ENCODE measurements at regions not wholly inside any gene's neighbourhood (a gene's known extent, or its start where the extent isn't known, plus 50 kb on each side); places are given as distances from the start of the nearest gene placed in this dataset.

DNA sequence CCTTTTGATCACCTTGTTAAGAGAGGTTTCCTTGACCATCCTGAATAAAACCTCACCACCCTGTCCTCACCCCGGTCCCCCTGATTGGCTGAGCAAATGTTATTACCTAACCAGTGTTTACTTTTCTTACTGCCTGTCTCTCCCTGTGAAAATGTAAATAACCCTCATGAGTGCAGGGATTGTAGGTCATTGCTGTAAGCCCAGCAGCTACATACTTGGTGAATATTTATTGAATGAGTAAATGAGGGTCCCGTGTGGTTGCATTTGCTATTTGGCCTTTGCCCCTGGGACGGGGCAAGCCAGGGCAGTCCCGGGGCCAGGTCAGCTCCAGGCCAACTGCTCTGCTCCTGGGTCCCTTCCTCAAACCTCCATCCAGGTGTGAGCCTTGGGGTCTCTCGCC, 55.5 kb upstream of the CLCN4 start:
- intact Hi-C loops (cut with micrococcal nuclease), result no loop called here
- BruUV-seq (replicated peaks), result no TSS peak
- H3K27me3 Mint-ChIP-seq (ENCODE audit: insufficient read depth, unreplicated experiment), result no peaks in the 10 kb centered on the region
- H3K4me3 Mint-ChIP-seq (ENCODE audit: unreplicated experiment), result no peak overlapping the region
- H3K27ac Mint-ChIP-seq (ENCODE audit: low read depth, unreplicated experiment), result no peak overlapping the region
- peaks cover 14% of the 10 kb centered on the region for H3K36me3 Mint-ChIP-seq (ENCODE audit: insufficient read depth, unreplicated experiment)
- TF ChIP-seq, protein P1, sequence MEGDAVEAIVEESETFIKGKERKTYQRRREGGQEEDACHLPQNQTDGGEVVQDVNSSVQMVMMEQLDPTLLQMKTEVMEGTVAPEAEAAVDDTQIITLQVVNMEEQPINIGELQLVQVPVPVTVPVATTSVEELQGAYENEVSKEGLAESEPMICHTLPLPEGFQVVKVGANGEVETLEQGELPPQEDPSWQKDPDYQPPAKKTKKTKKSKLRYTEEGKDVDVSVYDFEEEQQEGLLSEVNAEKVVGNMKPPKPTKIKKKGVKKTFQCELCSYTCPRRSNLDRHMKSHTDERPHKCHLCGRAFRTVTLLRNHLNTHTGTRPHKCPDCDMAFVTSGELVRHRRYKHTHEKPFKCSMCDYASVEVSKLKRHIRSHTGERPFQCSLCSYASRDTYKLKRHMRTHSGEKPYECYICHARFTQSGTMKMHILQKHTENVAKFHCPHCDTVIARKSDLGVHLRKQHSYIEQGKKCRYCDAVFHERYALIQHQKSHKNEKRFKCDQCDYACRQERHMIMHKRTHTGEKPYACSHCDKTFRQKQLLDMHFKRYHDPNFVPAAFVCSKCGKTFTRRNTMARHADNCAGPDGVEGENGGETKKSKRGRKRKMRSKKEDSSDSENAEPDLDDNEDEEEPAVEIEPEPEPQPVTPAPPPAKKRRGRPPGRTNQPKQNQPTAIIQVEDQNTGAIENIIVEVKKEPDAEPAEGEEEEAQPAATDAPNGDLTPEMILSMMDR (IDR thresholded peaks at IDR 0.05; ENCODE audit: unreplicated experiment), result no peak
- DNase-seq (ENCODE audit: unreplicated experiment), result no peak
- CTCF ChIA-PET, result interaction anchor here (0.6 to 0.7 kb wide), 3 partner anchors 19 to 618 kb away, joined by 3 to 4 read pairs (median 4); no protein-coding TSS in a partner anchor
- POLR2A ChIA-PET, result no interaction called here
- H3K9me3 Mint-ChIP-seq (ENCODE audit: unreplicated experiment), result no peaks in the 10 kb centered on the region
- no peaks in the 10 kb centered on the region for H3K4me1 Mint-ChIP-seq (ENCODE audit: insufficient read depth, unreplicated experiment)

DNA sequence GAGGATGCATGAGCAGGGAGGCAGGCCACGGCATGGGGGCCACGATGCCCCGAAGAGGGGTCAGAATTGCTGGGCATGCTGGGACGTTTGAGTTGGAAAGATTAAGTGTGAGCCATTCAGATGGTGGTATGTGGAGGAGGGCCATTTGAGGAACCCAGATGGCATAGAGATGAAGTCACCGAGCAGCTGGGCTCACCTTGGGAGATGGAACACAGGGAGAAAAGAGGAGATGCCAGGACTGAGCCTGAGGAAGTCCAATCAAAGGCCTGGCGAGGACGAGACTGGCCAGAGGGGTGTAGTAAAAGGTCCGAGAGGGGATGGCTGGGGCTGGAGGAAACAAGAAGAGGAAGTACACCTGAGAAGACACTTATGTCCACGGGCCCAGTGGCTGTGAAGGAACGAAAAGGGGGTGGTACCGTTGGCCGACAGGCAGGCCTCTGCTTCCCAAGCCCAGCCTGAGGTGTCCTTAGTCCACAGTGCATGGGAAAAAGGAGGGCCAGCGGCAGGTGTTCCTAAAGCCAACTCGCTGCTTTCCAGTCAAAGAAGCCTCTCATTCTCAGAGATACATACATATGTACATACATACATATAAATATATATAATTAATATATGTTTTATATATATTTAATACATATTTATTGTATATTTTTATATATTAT, 54.6 kb upstream of the CLCN4 start:
- no peak overlapping the region for H3K4me3 Mint-ChIP-seq (ENCODE audit: unreplicated experiment)

DNA sequence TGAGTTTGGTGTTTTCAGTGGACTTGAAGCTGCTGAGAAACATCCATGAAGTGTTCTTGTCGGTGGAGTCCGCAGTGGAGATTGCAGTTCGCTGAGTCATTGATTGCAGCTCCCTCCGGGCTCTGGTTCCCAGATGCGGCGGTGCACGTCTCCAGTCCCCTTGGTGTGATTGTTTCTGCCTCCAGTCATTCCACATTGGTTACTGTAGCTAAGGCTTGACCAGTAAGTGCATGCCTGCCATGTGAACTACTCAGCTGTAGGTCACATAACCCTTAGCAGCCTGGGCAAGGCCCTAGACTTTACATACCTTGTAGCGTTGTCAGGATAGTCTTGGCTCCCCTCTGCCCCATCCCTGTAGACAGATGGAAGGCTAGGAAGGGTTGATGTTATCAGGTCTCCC, 53.8 kb upstream of the CLCN4 start:
- no peak overlapping the region for H3K4me3 Mint-ChIP-seq (ENCODE audit: unreplicated experiment)
- no peaks in the 10 kb centered on the region for H3K27me3 Mint-ChIP-seq (ENCODE audit: insufficient read depth, unreplicated experiment)
- H3K4me1 Mint-ChIP-seq (ENCODE audit: insufficient read depth, unreplicated experiment), result peaks cover 2% of the 10 kb centered on the region
- BruUV-seq (replicated peaks), result no TSS peak
- CTCF ChIA-PET, result interaction anchor here (1.9 to 3.6 kb wide), 2 partner anchors 15 to 17 kb away, joined by 6 to 9 read pairs; no protein-coding TSS in a partner anchor
- H3K9me3 Mint-ChIP-seq (ENCODE audit: unreplicated experiment), result no peaks in the 10 kb centered on the region
- intact Hi-C loops (cut with micrococcal nuclease), result no loop called here
- H3K36me3 Mint-ChIP-seq (ENCODE audit: insufficient read depth, unreplicated experiment), result peaks cover 12% of the 10 kb centered on the region
- no peak overlapping the region for H3K27ac Mint-ChIP-seq (ENCODE audit: low read depth, unreplicated experiment)
- POLR2A ChIA-PET, result interaction anchor here (0.8 kb wide), 1 partner anchor 20 kb away, joined by 3 read pairs; no protein-coding TSS in a partner anchor
- TF ChIP-seq, protein P1 (IDR thresholded peaks at IDR 0.05; ENCODE audit: unreplicated experiment), result no peak
- peak; percentile 53 for DNase-seq (ENCODE audit: unreplicated experiment)

More for the DNA sequence above, 54.6 kb upstream of the CLCN4 start:
- TF ChIP-seq, protein P1 (IDR thresholded peaks at IDR 0.05; ENCODE audit: unreplicated experiment), result no peak
- BruUV-seq (replicated peaks), result no TSS peak
- Mint-ChIP-seq H3K4me1 (ENCODE audit: insufficient read depth, unreplicated experiment) (no peaks in the 10 kb centered on the region), H3K27me3 (ENCODE audit: insufficient read depth, unreplicated experiment) (no peaks in the 10 kb centered on the region), H3K27ac (ENCODE audit: low read depth, unreplicated experiment) (no peak overlapping the region), H3K9me3 (ENCODE audit: unreplicated experiment) (no peaks in the 10 kb centered on the region), H3K36me3 (ENCODE audit: insufficient read depth, unreplicated experiment) (peaks cover 14% of the 10 kb centered on the region)
- no peak for DNase-seq (ENCODE audit: unreplicated experiment)
- ChIA-PET CTCF (interaction anchor here (1.9 kb wide), 1 partner anchor 18 kb away, joined by 6 read pairs; no protein-coding TSS in a partner anchor), POLR2A (interaction anchor here (0.6 kb wide), 1 partner anchor 477 kb away, joined by 3 read pairs; no protein-coding TSS in a partner anchor)
- intact Hi-C loops (cut with micrococcal nuclease), result no loop called here

DNA sequence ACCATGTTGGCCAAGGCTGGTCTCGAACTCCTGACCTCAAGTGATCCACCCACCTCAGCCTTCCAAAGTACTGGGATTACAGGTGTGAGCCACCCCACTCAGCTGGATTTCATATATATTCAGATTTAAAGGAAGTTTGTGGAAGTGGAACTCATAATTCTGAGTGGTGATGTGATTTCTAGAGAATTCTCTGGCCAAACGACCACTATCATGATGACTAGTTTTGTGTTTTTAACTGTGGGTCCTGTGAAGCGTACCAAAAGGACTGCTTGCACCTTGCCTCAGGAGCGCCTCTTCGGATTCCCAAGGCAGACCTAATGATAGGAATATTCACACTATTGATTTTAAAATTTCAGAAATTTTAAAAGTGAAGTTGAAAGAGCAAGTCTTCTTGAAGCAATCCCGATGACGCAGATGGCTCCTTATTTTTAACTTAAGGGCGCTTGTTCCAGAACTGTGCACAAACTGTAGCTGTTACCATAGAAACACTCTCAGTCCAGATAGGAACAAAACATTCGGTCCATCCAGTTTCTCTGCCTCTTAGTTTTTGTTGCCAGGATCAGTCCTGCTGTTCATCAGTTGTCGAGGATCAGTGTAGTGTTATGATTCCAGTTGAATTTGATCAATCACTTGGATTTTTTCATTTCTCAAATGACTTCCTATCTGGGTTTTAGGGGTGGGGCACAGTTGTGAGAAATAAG, 51.7 kb upstream of the CLCN4 start:
- Mint-ChIP-seq H3K27me3 (ENCODE audit: insufficient read depth, unreplicated experiment) (no peaks in the 10 kb centered on the region), H3K9me3 (ENCODE audit: unreplicated experiment) (no peaks in the 10 kb centered on the region), H3K4me1 (ENCODE audit: insufficient read depth, unreplicated experiment) (peaks cover 6% of the 10 kb centered on the region), H3K36me3 (ENCODE audit: insufficient read depth, unreplicated experiment) (peaks cover 5% of the 10 kb centered on the region), H3K27ac (ENCODE audit: low read depth, unreplicated experiment) (no peak overlapping the region), H3K4me3 (ENCODE audit: unreplicated experiment) (no peak overlapping the region)
- POLR2A ChIA-PET, result no interaction called here
- intact Hi-C loops (cut with micrococcal nuclease), result no loop called here
- CTCF ChIA-PET, result interaction anchor here (0.6 to 3.6 kb wide), 3 partner anchors 13 to 45 kb away, joined by 5 to 9 read pairs (median 7); no protein-coding TSS in a partner anchor
- no peak for DNase-seq (ENCODE audit: unreplicated experiment)
- TF ChIP-seq, protein P1 (IDR thresholded peaks at IDR 0.05; ENCODE audit: unreplicated experiment), result no peak
- BruUV-seq (replicated peaks), result no TSS peak

Data from MCF 10A (cell line).